Middle frontal gyrus (tissue), 1 donor: ENCODE measurements at regions not wholly inside any gene's neighbourhood (a gene's known extent, or its start where the extent isn't known, plus 50 kb on each side); places are given as distances from the start of the nearest gene placed in this dataset.

Source experiments
- DNase-seq: peaks from one replicate; pipeline ENCODE4 v3.0.0-alpha.2; 2015; ENCODE audit warnings: low spot score; ENCODE audit errors: extremely low spot score

DNA sequence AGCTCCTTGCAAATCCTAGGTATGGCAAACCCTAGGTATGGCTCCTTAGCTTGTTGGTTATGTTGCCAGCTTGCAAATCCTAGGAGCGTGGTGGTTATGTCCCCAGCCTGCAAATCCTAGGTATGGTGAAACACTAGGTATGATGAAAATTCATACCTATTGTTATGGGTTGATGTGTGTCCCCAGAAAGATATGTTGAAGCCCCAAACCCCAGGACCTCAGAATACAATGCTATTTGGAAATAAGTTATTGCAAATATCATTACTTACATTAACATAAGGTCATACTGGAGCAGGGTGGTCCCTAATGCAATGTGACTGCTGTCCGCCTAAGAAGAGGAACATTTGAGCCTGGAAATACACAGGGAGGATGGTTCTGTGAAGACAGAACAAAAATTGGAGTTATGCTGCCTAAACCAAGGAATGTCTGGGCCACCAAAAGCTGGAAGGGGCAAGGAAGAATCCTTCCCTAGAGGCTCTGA, 220.8 kb downstream of the MYCN start:
- DNase-seq, result no peak

DNA sequence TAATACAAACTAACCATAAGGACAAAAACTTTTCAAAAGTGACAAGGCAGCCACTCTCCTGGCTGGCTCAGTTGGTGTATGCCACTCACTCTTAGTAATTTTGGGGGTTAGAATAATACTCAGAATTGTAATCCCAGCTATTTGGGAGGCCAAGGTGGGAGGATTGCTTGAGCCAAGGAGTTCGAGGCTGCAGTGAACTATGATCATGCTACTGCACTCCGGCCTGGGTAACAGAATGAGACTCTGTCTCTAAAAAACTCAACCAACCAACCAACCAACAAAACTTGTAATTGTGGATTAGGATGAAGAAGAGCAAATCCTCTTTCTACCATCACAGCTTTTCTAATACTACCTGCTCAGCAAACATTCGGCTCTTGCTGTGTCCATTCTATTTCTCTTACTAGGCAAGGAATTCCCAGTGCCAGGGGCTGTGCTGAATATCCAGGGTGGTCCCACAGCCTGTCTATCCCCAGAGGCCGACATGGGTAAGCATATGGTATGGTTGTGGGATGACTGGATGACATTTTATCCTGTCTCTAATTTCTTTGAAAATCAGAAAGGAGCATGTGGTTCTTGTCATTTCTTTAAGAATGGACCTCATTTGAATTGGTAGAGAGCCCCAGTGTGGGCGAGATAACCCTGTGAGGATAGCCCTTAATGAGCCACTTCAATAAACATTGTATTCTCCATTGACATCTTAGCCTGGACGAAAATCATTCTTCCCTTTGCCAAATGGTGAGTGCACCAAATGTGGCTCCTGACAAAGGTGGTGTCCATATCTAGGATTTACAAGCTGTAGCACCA, 220.1 kb downstream of the MYCN start:
- DNase-seq, result no peak

DNA sequence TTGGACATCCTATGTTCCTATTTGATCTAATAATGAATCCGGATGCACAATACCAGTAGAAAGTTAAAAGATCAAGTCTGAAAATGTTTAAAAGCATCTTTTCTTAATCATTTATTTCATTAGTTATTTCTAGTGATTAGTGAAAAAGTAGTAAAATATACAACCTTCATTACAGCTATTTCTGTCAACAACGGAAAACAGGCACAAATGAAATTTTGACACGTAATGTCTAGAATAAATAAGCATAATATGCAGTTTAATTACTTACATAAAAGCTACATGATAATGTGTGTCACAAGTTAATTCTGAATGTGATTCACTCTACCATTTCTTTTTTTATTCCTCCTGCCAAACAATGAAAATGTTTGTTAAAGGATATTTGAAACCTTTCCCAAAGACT, 216.1 kb downstream of the MYCN start:
- no peak for DNase-seq

DNA sequence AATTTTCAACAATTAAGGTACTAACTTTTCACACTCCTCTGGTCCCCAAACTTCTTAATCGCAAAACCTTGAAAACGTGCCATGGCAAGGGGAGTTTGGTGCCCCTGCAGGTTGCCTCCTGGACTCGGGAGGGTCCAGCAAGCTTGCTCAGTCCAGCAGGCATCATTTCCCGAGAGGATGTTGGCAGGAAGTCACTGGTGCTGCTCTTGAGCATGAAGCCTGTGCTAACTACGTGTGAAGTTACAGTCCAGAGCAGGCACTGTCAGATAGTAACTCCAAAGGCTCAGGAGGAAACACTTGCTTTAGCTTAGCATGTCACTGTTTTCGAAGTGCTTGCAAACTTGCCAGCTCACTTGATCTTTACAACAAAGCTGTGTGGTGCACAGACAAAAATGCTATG, 215.4 kb downstream of the MYCN start:
- DNase-seq, result no peak

DNA sequence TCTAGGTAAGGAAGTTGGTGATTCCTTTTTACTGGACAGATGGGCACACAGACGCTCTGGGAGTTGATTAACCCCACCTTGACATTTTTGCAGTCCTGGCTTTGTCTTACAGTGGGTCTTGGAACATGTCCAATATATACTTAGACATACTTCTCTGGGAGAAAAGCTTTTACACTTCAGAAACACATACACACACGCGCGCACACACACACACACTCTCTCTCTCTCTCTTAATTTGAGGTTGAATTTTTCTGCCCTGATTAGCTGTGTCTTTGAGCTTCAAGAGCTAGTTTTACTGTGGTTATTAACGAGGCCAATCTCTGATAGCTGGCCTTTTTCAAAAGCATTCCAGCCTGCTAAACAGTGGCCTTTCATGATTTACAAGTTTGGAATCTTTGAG, 215.0 kb downstream of the MYCN start:
- DNase-seq, result no peak

DNA sequence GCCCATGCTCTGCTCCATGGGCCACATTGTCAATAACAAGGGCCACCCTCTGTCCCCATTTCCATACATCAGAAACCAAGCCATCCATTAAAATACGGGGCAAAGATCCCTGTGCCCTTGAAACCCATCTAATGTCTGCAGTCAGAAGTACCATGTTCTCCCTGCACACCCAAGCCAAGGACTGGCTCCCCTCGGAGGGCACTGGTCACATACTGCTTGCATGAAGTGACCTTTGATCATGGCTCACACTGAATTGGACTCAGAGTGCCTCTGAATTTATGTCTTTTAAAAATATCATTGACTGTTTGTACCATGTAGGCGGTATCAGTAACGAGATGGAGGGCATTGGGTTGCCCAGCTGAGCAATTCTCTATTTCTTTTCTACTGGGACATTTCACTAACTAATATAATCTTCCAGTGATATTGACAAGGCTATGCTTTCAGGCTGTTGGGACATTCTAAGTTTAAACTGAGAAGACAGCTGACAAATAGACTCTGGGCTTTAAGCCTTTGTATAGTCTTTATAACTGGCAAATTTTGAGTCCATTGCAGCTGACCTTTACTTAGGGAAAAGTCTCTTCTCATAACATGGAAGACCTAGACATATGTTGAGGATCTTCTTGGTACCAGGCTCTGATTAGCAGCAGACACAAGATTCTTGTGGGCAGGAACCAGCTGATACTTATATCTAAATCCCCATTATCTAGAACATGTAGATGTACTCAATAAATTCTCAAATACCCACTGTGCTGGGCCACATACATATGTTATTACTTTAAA, 214.3 kb downstream of the MYCN start:
- DNase-seq, result no peak

DNA sequence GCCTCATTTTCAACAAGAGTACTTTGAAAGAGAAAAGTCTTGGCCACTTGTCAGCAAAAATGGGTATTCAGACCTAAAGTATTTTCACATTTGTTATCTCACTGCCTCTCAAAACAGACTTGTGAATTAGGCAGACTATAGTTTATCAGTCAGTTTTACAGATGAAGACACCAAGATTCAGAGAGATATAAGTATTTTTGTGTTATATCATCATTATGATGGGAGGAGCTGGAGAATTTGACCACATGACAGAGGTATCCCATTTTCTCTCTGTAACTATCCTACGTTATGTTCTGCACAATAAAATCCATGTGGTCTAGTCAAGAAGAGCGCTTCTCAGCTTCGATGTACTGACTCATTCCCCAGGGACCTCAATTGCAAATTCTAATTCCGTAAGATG, 213.7 kb downstream of the MYCN start:
- DNase-seq, result no peak

DNA sequence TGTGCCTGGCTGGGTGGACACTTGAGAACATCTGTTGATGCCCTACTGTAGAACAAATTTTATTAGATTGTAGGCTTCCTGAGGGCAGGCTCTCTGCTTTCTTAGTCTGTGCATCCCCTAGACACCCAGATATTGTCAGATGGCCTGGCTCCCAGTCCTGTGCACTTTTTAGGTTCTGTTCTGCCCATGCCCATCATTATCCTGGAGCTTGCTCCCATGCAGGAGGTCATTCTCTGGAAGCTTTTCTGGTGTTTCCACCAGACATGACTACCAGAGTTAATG, 213.3 kb downstream of the MYCN start:
- DNase-seq, result no peak

DNA sequence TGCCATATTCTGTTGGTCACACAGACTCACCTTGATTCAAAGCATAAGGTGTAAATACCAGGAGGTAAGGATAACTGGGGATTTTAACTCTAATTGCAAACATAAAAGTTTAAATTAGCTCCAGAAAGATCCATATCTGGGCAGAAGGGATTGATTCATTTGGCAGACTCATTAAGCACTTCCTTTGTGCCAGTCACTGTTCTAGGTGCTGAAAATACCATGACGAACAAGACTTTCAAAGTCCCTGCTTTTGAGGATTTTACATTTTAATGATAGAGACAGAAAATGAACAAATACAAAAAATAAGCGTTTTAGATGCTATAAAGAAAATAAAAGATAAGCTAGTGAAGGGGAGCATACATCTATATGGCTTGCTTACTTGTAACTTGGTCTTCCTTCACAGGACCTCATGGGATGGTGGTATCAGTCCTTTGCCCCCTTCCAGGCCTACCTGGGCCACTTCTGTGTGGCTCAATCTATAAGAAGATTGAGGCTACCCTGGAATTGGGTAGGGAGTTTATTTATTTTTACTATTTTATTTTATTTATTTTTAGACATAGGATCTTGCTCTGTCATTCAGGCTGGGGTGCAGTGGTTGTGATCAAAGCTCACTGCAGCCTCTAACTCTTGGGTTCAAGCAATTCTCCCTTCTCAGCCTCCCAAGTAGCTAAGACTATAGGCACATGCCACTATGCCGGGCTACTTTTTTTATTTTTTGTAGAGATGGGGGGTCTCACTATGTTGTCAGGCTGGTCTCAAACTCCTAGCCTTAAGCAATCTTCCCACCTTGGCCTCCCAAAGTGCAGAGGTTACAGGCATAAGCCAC, 212.8 kb downstream of the MYCN start:
- DNase-seq, result no peak

DNA sequence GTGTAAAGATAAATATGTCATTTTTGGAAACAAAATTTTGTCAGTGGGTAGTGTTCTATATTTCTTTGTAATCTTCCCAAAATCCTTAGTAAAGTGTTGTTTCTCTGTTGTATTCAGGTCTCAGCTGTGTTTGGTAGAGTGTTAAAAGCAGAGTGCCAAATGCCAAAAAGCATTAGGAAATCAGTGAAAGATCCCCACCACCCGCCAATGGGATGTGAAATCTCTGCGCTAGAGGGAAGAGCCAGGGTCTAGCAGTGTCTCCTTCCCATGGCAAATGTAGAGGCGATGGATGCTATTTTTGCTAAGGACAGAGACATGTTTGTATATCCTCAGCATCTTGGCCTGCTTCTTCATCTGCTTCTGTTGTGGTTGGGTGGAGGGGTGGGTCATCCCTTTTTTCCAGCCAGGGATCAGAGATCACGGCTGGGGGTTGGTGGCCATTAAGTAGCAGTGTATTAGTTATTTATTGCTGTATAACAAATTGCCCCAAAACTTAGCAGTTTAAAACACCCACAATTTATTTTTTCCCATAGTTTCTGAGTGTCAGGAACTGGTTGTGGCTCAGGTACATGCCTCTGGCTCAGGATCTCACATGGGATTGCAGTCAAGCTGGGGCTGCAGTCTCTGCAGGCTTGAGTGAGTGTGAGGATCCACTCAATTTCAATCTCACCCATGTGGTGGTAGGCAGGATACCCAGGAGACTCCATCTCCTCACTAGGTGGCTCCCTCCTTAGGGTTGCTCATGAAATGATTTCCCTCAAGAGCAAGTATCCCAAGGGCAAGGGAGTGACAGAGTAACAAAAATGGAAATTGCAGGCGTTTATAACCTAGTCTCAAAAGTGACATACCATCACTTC, 211.9 kb downstream of the MYCN start:
- no peak for DNase-seq

DNA sequence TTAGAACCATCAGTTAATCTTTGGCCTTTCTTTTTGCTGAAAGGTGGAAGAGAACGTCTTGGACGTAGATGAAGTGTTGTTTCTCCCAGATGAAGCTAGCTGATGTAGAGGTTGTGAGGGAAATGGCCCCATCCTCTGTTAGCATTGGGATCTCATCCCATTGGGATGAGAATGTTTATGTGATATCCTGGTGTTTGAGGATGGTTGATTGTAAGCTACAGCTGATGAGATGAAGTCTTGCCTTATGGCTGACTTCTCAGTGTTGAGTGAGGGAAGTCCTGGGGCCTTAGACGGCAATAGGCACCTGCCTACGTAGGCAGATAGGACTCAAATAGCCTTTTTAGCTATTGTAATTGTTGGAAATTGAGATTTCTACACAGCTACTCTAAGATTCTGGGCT, 211.3 kb downstream of the MYCN start:
- DNase-seq, result no peak

DNA sequence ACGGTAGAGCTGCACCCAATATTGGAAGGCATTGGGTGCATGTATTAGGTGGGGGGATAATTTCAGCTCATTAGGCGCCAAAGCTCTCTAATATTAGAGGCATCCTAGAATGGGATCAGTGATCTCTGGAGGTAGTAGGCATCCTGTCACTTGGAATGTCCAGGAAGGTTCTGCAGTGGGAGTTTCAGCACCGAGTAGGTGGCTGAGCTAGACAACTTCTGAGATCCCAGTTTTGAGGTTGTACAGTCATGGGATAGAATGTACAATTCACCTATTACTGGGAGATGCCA, 210.9 kb downstream of the MYCN start:
- DNase-seq, result no peak

DNA sequence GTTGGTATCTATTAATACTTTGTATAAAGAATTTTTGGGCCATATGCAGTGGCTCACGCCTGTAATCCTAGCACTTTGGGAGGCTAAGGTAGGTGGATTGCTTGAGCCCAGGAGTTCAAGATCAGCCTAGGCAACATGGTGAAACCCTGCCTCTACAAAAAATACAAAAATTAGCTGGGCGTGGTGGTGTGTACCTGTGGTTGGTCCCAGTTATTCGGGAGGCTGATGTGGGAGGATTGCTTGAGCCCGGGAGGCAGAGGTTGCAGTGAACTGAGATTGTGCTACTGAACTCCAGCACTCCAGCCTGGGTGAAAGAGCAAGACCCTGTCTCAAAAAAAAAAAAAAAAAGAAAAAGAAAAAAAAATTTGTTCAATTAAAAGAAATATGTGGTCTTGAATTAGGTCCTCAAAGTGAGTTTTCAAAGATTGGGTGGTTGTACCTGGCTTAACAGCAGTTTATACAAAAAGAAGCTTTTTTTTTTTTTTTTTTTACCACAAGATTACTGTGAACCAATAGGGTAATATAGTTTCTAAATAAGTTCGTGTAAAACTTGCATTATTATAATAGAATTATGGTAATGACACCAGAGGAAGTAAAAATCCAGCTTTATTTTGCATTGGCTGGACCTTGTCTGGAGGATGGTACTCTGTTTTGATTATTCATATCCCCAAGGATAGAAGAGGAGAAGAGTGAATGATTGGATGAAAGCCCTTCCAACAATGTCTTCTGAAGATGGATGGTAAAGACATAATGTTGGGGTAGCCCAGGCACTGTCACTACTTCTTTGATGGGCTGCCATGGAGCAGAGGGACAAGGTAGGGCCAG, 210.3 kb downstream of the MYCN start:
- DNase-seq, result no peak

DNA sequence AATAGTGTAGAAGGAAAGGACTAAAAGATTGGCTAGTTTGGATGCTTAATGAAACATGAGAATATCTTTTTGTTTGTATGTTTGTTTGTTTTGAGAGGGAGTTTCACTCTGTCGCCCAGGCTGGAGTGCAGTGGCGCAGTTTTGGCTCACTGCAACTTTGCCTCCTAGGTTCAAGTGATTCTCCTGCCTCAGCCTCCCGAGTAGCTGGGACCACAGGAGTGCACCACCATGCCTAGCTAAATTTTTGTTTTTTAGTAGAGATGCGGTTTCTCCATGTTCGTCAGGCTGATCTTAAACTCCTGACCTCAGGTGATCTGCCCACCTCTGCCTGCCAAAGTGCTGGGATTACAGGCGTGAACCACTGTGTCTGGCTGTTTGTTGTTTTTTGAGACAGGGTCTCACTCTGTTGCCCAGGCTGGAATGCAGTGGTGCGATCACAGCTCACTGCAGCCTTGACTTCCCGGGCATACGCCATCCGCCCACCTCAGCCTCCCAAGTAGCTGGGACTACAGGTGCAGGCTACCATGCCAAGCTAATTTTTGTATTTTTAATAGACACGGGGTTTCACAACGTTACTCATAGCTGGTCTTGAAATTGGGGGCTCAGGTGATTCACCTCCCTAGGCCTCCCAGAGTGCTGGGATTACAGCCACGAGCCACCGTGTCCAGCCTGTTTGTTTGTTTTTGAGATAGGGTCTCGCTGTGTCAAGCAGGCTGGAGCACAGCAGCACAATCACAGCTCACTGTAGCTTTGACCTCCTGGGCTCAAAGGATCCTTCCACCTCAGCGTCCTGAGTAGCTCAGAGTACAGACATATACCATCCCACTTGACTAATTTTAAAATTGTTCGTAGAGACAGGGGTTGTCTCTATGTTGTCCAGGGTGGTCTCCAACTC, 209.2 kb downstream of the MYCN start:
- DNase-seq, result no peak

DNA sequence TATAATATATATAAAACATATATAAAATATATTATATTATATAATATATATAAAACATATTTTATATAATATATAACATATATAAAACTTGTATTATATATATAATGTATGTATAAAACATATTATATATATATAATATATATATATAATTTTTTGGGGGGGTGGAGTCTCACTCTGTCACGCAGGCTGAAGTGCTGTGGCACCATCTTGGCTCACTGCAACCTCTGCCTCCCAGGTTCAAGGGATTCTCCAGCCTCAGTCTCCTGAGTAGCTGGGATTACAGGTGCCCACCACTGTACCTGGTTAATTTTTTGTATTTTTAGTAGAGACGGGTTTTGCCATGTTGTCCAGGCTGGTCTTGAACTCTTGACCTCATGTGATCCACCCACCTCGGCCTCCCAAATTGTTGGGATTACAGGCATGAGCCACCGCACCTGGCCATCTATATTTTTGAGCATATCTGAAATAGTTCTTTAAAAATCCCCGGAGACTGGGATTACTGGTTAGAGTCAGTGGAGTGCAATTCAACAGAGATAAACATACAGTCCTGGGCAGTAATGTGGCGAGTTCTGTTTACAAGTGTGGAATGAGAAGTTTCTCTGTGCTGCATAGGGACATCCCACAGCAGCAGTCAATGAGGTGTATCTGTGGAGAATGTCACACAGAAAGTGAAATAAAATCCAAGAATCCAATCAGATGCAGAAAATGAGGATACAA, 208.4 kb downstream of the MYCN start:
- no peak for DNase-seq

DNA sequence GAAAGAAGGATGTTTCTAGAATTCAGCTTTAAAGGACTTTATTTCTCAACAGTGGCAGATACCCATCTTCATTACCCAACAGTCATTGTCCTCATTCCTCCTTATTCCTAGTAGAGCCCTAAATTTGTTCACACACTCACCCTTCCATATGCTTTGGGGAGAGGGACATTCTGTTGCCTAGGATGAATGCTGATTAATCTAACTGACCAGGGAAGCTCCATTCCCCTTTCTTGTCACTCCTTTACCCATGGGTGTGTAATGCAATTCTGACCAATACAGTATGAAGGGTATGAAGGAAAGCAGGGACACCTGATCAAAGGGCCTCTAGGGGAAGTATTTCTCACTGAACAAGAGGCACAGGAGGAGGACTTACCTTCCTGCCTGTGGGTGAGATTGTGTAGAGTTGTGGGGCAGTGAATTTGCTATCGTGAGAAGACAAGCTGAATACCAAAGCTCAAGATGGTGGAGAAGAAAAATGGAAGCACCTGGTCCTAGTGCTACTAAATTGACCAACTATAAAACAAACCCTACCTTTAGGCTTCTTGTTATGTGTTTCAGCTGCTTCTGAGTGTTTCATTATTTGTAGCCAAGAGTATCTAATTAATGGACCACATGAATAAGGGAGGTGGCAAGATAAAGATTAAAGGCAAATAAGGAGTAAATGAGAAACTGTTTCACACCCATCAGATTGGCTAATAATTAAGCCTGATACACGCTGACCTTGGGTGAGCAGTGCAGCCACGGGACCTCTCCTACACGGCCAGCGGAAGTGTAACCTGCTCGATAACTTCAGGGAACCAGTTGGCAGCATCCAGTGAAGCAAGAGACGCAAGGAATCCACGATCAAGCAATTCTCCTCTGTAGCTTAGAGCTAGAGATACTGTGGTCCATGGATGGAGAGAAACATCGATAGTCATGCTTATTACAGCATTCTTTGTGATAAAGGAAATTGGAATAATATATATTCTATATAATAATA, 202.3 kb downstream of the MYCN start:
- no peak for DNase-seq

DNA sequence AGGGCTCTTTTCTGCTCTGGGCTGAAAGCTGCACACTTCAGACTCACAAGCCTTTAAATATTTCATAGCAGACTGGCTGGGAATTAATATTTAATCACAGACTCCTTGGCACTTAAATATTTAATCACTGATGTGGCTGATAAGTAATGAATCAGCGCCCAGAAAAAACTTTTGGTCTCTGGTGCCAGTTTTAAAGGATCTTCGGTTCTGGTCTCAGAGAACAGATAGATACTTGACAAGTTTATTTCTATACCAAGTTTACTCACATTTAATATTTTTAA, 201.2 kb downstream of the MYCN start:
- DNase-seq, result no peak
